ENCODE measurements at regions not wholly inside any gene's neighbourhood (a gene's known extent, or its start where the extent isn't known, plus 50 kb on each side); places are given as distances from the start of the nearest gene placed in this dataset.

DNA sequence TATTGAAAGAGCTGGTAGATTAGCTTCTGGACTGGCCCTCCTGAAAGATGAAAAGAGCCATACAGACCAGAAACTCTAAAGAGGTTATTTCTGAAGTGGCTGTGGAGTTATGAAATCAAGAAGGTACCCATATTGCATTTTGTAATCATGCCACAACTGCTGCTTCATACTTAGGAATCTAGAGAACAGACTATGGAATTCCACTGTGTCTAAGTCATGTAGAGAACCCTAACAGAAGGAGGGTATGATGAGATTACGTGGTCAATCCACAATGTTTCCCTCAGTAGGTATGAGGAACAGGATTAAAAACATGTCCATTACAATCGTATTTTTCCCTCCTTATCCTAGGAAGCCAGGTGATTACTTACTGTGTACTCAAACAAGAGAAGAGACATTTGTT, 708.8 kb downstream of the RERGL start:
- TF ChIP-seq, protein P1, sequence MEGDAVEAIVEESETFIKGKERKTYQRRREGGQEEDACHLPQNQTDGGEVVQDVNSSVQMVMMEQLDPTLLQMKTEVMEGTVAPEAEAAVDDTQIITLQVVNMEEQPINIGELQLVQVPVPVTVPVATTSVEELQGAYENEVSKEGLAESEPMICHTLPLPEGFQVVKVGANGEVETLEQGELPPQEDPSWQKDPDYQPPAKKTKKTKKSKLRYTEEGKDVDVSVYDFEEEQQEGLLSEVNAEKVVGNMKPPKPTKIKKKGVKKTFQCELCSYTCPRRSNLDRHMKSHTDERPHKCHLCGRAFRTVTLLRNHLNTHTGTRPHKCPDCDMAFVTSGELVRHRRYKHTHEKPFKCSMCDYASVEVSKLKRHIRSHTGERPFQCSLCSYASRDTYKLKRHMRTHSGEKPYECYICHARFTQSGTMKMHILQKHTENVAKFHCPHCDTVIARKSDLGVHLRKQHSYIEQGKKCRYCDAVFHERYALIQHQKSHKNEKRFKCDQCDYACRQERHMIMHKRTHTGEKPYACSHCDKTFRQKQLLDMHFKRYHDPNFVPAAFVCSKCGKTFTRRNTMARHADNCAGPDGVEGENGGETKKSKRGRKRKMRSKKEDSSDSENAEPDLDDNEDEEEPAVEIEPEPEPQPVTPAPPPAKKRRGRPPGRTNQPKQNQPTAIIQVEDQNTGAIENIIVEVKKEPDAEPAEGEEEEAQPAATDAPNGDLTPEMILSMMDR (IDR thresholded peaks at IDR 0.05) = no peak
- TF ChIP-seq POLR2AphosphoS5 (IDR thresholded peaks at IDR 0.05) (no peak), POLR2A (IDR thresholded peaks at IDR 0.05; ENCODE audit: low read depth) (no peak)
